ENCODE measurements at regions not wholly inside any gene's neighbourhood (a gene's known extent, or its start where the extent isn't known, plus 50 kb on each side); places are given as distances from the start of the nearest gene placed in this dataset.

- Histone ChIP-seq H3K36me3 (no peaks in the 10 kb centered on the region), H3K4me1 (no peaks in the 10 kb centered on the region), H3K27me3 (no peaks in the 10 kb centered on the region; the same call in 1 of the 2 replicates), H3K4me3 (no peak overlapping the region), H3K9me3 (replicated peaks) (no peaks in the 10 kb centered on the region), H3K27ac (no peak overlapping the region)
- no peak for DNase-seq
These were observed 2222.5 kb downstream of the LRRC4C start for GRCh38 chr11:39236916-39237315.

- no peaks in the 10 kb centered on the region; the same call in 1 of the 2 replicates for H3K27me3 ChIP-seq
- no peak overlapping the region for H3K27ac ChIP-seq
- H3K36me3 ChIP-seq = no peaks in the 10 kb centered on the region
- no peak overlapping the region for H3K4me3 ChIP-seq
- no peaks in the 10 kb centered on the region for H3K9me3 ChIP-seq (replicated peaks)
- H3K4me1 ChIP-seq = no peaks in the 10 kb centered on the region
- no peak for DNase-seq
These were observed 2237.8 kb downstream of the LRRC4C start for GRCh38 chr11:39221550-39222138.

- no peaks in the 10 kb centered on the region for H3K4me1 ChIP-seq
- no peaks in the 10 kb centered on the region for H3K36me3 ChIP-seq
- no peak overlapping the region for H3K27ac ChIP-seq
- no peaks in the 10 kb centered on the region; the same call in 1 of the 2 replicates for H3K27me3 ChIP-seq
- H3K4me3 ChIP-seq = no peak overlapping the region
- no peaks in the 10 kb centered on the region for H3K9me3 ChIP-seq (replicated peaks)
- DNase-seq = no peak
These were observed 2238.8 kb downstream of the LRRC4C start for GRCh38 chr11:39220501-39221230.

- Histone ChIP-seq H3K4me1 (no peaks in the 10 kb centered on the region), H3K27ac (no peak overlapping the region), H3K4me3 (no peak overlapping the region), H3K36me3 (no peaks in the 10 kb centered on the region), H3K27me3 (no peaks in the 10 kb centered on the region; the same call in 1 of the 2 replicates), H3K9me3 (replicated peaks) (no peaks in the 10 kb centered on the region)
- no peak for DNase-seq
These were observed 2239.4 kb downstream of the LRRC4C start for GRCh38 chr11:39220069-39220468.

GRCh38 chr11:39209981-39210380 is 2249.5 kb downstream of the LRRC4C start:
- H3K4me1 ChIP-seq = no peaks in the 10 kb centered on the region
- H3K27me3 ChIP-seq = no peaks in the 10 kb centered on the region
- no peak overlapping the region for H3K4me3 ChIP-seq
- H3K27ac ChIP-seq = no peak overlapping the region
- no peak for DNase-seq
- H3K36me3 ChIP-seq = no peaks in the 10 kb centered on the region
- H3K9me3 ChIP-seq (replicated peaks) = no peaks in the 10 kb centered on the region

- Histone ChIP-seq H3K9me3 (replicated peaks) (no peaks in the 10 kb centered on the region), H3K4me3 (no peak overlapping the region), H3K4me1 (no peaks in the 10 kb centered on the region), H3K27me3 (no peaks in the 10 kb centered on the region), H3K27ac (no peak overlapping the region), H3K36me3 (no peaks in the 10 kb centered on the region)
- no peak for DNase-seq
These were observed 2254.0 kb downstream of the LRRC4C start for GRCh38 chr11:39205236-39205995.

- no peak overlapping the region for H3K4me3 ChIP-seq
- H3K36me3 ChIP-seq = no peaks in the 10 kb centered on the region
- no peaks in the 10 kb centered on the region for H3K4me1 ChIP-seq
- no peak for DNase-seq
- no peak overlapping the region for H3K27ac ChIP-seq
- no peaks in the 10 kb centered on the region for H3K27me3 ChIP-seq
- no peaks in the 10 kb centered on the region for H3K9me3 ChIP-seq (replicated peaks)
These were observed 2266.8 kb downstream of the LRRC4C start for GRCh38 chr11:39192671-39193070.

- H3K9me3 ChIP-seq (replicated peaks) = no peaks in the 10 kb centered on the region
- DNase-seq = no peak
- no peak overlapping the region for H3K4me3 ChIP-seq
- no peaks in the 10 kb centered on the region for H3K36me3 ChIP-seq
- no peak overlapping the region for H3K27ac ChIP-seq
- H3K27me3 ChIP-seq = no peaks in the 10 kb centered on the region
- no peaks in the 10 kb centered on the region for H3K4me1 ChIP-seq
These were observed 2268.7 kb downstream of the LRRC4C start for GRCh38 chr11:39190751-39191150.

- H3K4me3 ChIP-seq = no peak overlapping the region
- no peaks in the 10 kb centered on the region for H3K9me3 ChIP-seq (replicated peaks)
- H3K27ac ChIP-seq = no peak overlapping the region
- DNase-seq = no peak
- H3K4me1 ChIP-seq = no peaks in the 10 kb centered on the region
- H3K36me3 ChIP-seq = no peaks in the 10 kb centered on the region
- H3K27me3 ChIP-seq = no peaks in the 10 kb centered on the region
These were observed 2281.8 kb downstream of the LRRC4C start for GRCh38 chr11:39177678-39178077.

- no peak for DNase-seq
- no peak overlapping the region for H3K4me3 ChIP-seq
- no peaks in the 10 kb centered on the region for H3K36me3 ChIP-seq
- H3K27ac ChIP-seq = no peak overlapping the region
- no peaks in the 10 kb centered on the region for H3K4me1 ChIP-seq
- H3K9me3 ChIP-seq (replicated peaks) = no peaks in the 10 kb centered on the region
- no peaks in the 10 kb centered on the region for H3K27me3 ChIP-seq
These were observed 2284.5 kb downstream of the LRRC4C start for GRCh38 chr11:39174965-39175364.

GRCh38 chr11:39174196-39174595 is 2285.3 kb downstream of the LRRC4C start:
- no peaks in the 10 kb centered on the region for H3K36me3 ChIP-seq
- no peak overlapping the region for H3K4me3 ChIP-seq
- DNase-seq = no peak
- no peaks in the 10 kb centered on the region for H3K27me3 ChIP-seq
- H3K9me3 ChIP-seq (replicated peaks) = no peaks in the 10 kb centered on the region
- H3K4me1 ChIP-seq = no peaks in the 10 kb centered on the region
- no peak overlapping the region for H3K27ac ChIP-seq

- Histone ChIP-seq H3K9me3 (replicated peaks) (no peaks in the 10 kb centered on the region), H3K4me3 (no peak overlapping the region), H3K4me1 (no peaks in the 10 kb centered on the region), H3K27ac (no peak overlapping the region), H3K36me3 (no peaks in the 10 kb centered on the region), H3K27me3 (no peaks in the 10 kb centered on the region)
- DNase-seq = no peak
These were observed 2294.4 kb downstream of the LRRC4C start for GRCh38 chr11:39165021-39165420.

- H3K27ac ChIP-seq = no peak overlapping the region
- H3K9me3 ChIP-seq (replicated peaks) = no peaks in the 10 kb centered on the region
- no peak for DNase-seq
- no peak overlapping the region for H3K4me3 ChIP-seq
- no peaks in the 10 kb centered on the region for H3K36me3 ChIP-seq
- H3K4me1 ChIP-seq = no peaks in the 10 kb centered on the region
- H3K27me3 ChIP-seq = no peaks in the 10 kb centered on the region
These were observed 2310.2 kb downstream of the LRRC4C start for GRCh38 chr11:39149214-39149613.

GRCh38 chr11:39145346-39145745 is 2314.1 kb downstream of the LRRC4C start:
- no peaks in the 10 kb centered on the region for H3K9me3 ChIP-seq (replicated peaks)
- DNase-seq = no peak
- H3K4me3 ChIP-seq = no peak overlapping the region
- no peaks in the 10 kb centered on the region for H3K27me3 ChIP-seq
- no peaks in the 10 kb centered on the region for H3K36me3 ChIP-seq
- H3K4me1 ChIP-seq = no peaks in the 10 kb centered on the region
- no peak overlapping the region for H3K27ac ChIP-seq

GRCh38 chr11:39144351-39145130 is 2314.9 kb downstream of the LRRC4C start:
- Histone ChIP-seq H3K9me3 (replicated peaks) (no peaks in the 10 kb centered on the region), H3K27me3 (no peaks in the 10 kb centered on the region), H3K4me1 (no peaks in the 10 kb centered on the region), H3K36me3 (no peaks in the 10 kb centered on the region), H3K27ac (no peak overlapping the region), H3K4me3 (no peak overlapping the region)
- DNase-seq = no peak

All from SJCRH30 (cell line).